GM21723 (cell line): ENCODE measurements at regions not wholly inside any gene's neighbourhood (a gene's known extent, or its start where the extent isn't known, plus 50 kb on each side); places are given as distances from the start of the nearest gene placed in this dataset.

Experiments
- ATAC-seq: cut with Tn5 transposase; IDR thresholded peaks from one replicate; pipeline ENCODE4 v1.9.1; 2021; ENCODE audit warnings: mild to moderate bottlenecking, moderate library complexity; ENCODE audit not compliant: unreplicated experiment

DNA sequence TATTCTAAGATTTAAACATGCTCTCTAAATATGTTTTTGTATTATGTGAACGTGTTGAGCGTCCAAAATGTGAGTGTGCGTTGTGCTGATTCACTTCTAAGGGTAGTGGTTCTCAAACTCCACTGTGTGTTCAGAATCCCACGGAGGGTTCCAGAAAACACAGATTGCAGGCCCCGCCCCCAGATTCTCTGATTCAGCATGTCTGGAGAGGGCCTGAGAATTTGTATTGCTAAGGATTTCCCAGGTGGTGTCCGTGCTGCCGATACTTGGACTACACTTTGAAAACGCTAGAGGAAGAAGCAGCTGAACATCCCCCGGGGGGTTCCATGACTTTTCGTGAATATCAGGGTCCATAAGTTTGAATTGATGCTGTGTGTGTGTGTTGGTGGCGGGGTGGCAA, 1043.2 kb upstream of the WWC1 start:
- ATAC-seq: no peak

DNA sequence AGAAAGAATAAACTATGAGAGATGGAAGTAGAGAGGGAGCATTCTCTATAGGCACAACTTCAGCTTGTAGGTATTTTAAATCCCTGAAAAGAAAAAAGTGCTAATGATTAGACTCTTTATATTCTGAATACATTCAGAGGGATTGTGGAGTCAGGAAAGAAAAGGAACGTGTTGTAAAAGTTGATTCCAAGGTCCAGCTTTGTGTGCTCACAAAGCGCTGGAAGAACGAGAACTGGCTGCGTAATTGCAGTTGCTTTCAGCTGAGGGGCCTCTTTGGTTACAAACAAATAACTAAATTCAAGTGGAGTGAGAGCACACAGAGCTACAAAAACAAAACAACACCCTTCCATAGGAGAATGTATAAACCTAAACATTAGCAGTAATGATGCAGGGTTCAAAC, 1040.4 kb upstream of the WWC1 start:
- no peak for ATAC-seq

DNA sequence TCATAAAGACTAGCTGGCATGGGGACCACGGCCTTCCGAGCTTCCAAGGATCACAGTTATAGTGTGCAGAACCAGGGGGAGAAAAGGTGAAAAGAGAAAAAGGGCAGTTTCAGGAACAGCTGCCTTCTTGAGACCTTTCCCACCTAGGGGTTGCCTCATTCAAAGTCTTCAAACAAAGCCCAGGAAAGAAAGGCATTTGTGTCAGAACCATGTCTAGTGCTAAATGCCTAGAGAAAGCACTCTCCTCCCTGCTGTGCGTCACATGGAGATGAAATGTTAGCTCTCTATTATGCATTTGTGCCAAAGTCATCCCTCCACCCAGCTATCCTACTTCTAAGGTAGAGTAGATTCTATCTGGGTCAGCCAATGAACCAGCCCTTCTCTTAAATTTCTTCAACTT, 1037.3 kb upstream of the WWC1 start:
- ATAC-seq: no peak

DNA sequence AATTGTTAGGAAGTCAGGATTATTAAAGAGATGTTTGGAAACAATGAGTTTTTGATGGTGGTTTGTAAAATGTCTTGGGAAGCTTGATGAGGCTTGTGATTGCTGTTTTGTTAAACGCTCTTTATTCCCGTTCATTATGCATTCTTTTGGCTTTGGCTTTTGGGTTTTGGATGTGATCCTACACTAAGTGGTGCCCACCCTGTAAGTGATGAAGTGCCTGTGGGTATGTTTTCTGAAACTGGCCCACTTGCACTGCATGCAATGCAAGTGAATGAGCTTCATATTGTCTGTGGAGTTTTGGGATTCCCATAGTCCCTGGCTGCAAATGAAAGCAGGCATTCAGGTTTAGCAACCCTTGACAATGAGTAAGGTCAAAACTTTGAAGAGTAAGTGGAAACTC, 1035.5 kb upstream of the WWC1 start:
- no peak for ATAC-seq

DNA sequence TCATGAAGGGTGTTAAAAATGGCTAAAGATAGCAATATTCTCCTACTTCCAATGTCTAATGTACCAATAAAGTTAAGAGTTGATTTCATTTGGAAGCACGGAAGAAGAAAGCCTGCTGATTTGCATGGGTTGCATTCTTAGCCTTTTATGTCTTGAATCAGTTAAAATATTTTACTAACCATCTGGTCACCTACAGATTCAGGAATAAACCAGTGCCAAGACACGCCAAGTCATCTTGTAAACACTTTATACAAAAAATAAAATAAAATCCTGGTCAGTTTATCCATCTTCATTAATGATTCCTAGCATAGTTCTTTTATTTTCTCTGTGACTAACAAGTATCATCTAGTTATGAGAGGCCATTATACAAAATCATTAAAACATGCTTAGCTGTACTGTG, 1031.6 kb upstream of the WWC1 start:
- ATAC-seq: no peak

DNA sequence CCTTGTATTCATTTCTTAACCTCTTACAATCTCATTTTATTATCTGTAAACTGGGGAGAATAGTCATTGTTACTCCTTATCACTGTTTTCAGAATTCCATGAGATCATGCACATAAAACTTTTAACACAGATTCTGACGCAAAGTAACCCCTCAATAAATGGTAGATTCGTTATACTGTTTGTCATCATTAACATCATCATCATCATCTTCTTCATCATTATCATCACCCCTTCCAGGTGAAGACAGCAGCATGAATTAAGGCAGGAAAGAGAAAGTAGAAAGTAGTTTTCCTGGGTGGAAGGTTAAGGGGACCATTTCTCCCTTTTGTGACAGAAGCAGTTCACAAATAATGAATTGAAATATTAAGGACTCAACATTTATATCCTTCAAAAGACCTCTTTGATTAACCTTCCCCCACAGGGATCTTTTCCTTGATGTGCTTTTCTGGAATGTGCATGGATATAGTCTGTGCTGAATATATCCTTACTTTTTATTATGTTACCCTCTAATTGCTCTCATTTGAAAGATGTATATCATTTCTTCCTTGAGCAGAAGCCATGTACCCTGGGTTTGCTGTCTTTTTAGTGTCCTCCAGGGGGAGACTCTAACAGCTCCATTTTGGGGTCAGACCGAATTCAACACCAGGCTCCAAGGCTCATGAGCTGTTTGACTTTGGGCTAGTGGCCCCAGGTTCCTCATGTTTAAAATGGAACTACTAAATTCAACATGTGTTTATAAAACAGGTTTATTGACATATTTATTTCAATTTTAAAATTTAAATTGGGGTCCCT, 1029.9 kb upstream of the WWC1 start:
- ATAC-seq: no peak

DNA sequence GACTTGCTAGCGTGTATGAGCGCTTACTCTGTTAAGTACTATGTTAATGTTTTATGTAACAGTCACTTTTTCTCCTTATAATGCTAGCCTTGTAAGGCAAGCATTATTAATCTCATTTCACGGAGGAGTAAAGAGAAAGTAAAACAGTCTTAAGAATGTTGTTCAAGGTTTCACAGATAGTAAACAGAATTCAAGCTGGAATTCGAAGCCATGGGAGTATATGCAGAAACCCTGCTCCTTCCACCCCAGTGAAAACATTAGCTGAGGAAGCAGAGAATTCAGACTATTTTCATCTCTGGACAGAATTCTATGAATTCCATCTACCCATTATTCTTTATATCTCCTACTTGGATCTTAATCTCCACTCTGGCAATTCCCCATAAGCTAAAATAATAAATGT, 1028.3 kb upstream of the WWC1 start:
- no peak for ATAC-seq

DNA sequence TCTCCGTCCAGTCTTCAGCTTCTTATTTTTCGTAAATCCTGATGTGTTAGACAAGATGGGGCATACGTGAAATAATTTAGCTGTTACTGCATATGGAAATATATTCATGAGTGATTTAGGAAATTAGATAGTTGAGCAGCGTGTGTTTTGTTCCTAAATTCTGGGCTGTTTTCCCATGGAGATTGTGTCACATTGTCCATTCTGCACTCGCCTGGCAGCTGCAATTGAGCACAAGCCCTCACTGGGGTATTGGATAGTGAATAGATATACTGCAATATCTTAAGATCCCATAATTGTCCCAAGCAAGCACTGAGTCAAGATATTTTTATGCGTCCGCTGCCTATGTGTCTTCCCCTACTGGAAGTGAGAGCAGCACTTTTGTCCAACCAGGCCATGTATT, 1027.1 kb upstream of the WWC1 start:
- ATAC-seq: no peak

DNA sequence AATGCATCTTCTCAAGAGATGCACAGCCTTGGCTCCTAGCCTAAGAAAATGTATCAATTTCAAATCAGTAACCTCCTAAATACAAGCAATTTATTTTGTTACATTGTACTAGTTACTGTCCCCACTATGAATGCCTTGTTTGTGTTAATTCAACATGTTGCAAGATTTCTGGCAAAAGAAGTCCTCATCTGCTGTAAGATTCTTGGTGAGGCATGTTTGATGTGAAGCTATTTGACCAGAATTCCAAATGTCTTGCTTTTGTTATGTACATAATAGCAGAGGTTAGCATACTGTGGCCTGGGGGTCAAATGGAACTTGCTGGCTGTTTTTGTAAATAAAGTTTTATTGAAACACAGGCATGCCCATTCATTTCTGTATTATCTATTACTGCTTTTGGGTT, 1023.1 kb upstream of the WWC1 start:
- ATAC-seq: no peak

DNA sequence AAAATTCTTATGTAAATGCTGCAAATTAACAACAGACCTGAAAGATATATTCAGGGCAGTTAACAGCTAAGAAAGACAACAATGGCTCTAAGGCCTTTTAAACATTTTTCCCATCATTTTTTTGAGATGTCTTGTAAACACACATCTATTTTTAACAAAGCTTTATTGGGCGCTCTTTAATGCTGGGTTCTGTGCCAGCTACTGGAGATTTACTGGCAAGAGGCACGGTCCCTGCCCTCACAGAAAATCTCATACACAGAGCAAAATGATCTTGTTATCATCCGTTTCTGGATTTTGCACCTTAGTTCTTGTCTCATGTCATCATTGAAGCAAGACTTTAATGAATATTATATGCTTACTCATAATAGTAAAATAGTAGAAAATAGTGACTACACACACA, 1022.3 kb upstream of the WWC1 start:
- ATAC-seq: no peak

DNA sequence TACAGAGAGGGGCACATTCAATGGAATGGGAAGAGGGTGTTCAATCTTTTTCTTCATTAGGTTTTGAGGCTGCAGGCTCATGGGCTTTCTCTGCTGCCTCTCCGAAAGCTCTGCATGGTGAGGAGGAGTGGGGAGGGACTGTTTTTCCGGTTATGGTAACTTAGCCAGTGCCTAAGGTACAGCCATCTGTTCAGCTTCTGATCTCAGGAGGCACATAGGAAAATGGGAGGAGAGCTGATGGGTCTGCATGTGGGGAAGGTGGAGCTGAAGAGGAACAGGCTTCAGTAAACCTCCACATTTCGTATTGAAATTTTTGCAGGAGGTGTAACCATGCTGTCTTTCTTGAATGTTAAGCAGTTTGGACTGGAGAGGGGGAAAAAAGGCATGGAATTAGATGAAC, 1020.4 kb upstream of the WWC1 start:
- ATAC-seq: no peak

DNA sequence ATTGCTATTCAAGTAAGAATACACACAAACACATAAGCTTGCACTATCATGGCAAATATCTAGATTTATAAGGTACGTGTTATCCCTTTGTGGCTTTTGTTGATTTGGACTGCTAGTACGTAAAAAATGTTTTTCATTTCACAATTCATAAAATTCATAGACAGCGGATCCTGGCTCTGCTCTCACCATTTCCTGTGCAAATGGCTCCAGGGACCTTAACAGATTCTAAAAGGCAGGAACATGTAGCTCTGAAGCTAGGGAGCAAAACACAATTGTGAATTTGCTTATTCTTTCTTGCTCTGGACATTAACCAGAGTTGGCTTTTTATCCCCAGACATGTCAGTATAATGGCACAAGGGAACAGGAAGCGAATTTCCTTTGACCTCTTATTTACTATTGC, 1019.9 kb upstream of the WWC1 start:
- ATAC-seq: no peak

DNA sequence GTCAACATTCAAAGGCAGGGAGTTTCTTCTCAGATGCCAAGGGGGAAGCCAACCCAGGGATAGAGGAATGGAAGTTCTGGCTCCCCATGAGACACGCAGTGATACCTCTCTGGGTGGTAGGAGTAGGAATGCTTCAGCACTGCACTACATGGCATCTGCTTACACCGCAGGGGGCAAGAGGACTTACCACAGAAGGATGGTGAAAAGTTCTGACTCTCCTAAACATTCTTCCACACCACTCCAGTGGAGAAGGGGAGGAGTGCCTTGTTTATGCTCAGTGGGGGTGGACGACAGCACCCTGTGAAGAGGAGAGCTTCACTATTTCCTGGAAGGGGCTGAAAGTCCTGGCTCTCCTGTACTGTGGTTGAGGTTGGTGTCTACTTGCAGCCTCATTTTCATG, 1011.3 kb upstream of the WWC1 start:
- ATAC-seq: no peak

DNA sequence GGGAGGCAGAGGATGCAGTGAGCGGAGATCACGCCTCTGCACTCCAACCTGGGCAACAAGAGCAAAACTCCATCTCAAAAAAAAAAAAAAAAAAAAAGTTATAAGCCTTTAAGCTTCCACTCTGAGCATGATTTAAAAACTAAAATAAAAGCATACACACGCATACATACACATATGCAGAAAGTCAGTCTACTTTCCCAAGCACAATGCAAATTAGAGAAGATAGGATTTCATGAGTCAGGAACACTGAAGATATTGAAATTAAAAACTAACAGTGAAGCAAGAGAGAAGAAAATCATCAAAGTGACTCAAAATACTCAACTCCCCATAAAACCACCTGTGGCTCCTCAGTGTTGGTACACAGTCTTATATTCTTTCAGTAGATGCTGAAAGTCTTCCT, 1009.5 kb upstream of the WWC1 start:
- ATAC-seq: no peak

DNA sequence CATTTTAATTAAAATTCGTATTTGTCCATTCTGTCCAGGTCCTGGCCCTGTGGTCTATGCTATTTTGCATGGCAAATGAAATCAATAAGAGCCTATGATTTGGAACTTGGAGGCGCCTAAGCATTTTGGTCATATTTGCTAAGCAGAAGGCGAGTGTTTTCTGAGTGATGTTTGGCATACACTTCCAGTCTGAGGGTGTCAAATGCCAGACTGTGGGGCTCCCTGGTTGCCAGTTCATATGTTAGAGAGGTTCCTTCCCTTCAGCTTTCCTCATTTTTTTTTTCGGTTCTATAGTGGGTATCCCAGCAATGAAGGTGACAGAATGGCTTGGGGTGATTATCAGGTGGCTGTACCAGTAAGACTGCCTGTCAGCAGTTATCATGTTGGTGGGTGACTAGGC, 1007.8 kb upstream of the WWC1 start:
- ATAC-seq: no peak

DNA sequence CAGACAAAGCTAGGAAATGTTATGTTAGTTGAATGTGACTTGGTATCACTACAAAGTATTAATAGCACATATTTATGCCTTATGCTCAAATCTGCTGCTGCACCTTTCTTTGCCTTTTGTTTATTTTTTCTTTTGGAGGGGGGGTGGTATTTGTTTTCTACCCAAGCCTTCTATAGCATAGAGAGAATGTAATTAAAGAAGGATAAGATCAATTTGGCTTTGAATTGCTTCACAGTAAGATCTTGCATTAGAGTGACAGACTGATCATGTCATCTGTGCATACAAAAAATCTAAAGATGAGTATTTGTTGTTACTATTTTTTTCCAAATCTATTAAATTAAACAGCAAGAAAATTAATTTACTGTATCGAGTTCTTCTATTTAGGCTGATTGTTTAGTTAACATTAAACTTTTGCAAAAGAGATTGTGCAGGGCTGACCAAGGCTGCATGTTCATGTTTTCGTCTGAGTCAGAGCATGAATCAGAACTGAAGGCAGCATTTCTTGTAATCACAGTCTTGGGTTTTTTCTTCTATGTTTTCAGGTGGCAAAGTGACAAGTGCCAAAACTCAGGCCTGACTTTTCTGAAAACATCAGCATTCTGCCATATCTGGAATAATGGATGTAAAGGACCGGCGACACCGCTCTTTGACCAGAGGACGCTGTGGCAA, 1007.1 kb upstream of the WWC1 start:
- ATAC-seq: no peak

DNA sequence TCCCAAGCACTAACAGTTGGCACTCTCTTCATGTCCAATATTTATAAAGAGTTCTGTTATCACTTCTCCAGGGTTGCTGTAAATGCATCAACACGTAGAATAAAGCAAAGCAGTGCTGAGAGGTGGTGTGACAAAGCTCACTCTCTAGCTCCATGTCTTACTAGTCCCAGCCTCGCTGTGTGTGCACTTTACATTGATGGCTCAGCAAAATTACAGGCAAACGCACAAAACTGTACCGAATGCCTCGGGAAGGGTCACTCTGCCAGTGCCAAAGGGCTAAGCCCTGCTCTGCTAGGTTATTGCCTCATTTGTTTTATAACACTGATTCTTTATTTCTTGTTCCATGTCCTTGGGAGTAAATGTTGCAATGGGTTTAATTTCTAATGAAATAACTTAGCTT, 1005.9 kb upstream of the WWC1 start:
- ATAC-seq: no peak

DNA sequence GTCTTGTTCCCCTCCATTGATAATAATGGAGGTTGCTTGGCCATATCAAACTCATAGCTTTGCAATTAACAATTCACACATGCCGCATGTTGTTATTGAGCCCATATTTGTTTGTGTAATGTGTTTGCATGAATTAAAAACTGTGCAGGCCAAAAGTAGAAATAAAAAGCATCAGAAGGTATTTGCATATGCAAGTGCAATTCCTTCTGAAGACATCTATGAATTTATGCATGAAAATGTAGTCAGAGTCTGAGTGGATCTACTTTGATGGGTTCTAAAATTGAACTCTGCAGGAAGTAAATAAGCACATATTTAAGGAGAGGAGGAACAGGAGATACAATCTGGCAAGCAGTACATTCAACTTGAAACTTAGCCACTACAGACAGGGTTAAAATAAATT, 1004.6 kb upstream of the WWC1 start:
- no peak for ATAC-seq

DNA sequence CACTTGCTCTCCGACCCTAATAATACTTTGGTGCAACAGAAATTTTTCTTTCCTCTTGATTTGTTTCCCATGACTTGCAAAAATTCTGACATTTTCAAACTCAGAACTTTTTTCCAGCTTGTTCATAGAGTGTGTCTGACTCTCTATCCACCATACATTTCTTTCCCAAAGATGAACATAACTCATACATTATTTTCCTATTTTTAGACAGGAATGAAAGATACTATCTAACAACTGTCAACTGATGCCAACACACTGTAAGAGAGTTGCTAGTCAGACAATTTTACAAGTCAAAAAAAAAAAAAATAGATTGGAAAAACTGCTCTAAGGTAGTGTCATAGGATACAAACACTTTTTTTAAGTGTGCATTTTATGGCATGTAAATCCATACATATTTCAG, 1001.0 kb upstream of the WWC1 start:
- ATAC-seq: no peak

DNA sequence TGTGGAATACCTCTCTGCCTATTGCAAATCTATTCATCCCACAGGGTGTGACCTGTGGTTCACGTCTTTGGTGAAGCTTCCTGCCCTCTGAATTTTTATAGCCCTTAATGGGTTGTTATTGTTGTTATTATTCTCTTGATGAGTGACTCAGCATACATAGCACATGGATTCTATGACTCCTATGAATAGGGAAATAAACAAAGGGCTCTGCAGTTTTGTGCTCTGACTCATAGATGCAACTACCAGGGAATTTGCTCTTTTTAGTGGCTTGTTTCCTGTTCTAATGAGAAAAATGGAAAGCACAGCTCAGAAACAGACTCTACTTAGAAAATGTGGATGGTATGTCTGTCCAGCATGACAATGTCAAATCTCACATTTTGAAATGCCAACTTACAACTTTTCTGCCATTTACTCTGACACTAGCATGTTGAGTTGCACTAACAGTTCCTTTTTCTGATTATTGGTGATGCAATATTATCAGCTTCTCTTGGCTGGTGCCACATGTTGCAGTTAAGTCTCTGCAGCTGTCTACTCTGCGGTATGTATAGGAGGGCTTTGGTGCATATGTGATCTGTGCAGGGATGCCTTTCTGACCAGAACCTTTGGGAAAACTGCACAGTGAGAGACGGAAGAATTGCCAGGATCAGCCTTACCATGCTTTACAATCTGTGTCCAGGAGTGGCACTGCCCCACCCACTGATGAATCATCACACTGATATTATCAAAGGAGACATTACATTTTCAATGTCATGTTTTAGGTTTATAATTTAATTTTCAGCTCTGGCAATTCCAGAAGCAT, 996.4 kb upstream of the WWC1 start:
- no peak for ATAC-seq

DNA sequence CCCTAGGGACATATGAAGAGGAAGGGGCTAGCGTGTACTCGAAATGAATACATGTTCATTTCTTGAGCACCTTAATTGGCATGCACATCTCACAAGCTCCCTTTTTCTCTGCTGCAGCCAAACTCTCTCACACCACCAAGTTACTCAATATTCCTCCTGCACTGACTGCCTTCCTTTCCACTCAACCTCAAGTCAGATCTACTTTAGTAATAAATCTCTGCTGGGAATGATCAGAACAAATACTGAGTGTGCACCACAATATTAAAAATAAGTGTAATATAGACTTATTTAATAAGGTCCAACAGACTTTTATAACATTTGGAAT, 995.8 kb upstream of the WWC1 start:
- ATAC-seq: no peak

DNA sequence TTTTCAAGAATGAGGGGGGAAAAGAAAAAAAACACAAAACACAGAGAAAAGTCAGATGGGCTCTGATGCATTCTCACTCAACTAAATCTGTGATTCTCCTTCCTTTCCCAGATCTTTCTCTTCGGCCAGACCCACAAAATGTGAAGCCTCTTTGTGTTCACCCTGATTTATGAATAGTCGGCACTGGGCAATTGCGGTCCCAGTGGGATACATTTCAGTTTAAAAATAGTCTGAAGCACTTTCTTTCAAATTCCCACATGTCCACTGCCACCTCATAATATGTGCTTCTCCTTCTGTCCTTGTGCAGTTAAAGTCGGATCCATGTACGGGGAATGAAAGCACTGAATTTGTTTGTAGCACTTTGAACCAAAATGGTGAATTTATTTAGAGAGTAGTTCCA, 995.4 kb upstream of the WWC1 start:
- no peak for ATAC-seq
